Hematopoietic multipotent progenitor cell treated with erythropoietin and hydrocortisone succinate and interleukin-3 and kit ligand, for 17 days (in vitro differentiated cells): ENCODE measurements at regions not wholly inside any gene's neighbourhood (a gene's known extent, or its start where the extent isn't known, plus 50 kb on each side); places are given as distances from the start of the nearest gene placed in this dataset.

Experiments
- DNase-seq: peaks from one replicate; pipeline ENCODE4 v3.0.0-alpha.2; 2015; ENCODE audit warnings: low spot score

GRCh38 chr7:148950806-148951205, 66.7 kb upstream of the EZH2 start:
- no peak for DNase-seq

- DNase-seq = no peak
These were observed 61.1 kb upstream of the EZH2 start for GRCh38 chr7:148944935-148945934.

DNA sequence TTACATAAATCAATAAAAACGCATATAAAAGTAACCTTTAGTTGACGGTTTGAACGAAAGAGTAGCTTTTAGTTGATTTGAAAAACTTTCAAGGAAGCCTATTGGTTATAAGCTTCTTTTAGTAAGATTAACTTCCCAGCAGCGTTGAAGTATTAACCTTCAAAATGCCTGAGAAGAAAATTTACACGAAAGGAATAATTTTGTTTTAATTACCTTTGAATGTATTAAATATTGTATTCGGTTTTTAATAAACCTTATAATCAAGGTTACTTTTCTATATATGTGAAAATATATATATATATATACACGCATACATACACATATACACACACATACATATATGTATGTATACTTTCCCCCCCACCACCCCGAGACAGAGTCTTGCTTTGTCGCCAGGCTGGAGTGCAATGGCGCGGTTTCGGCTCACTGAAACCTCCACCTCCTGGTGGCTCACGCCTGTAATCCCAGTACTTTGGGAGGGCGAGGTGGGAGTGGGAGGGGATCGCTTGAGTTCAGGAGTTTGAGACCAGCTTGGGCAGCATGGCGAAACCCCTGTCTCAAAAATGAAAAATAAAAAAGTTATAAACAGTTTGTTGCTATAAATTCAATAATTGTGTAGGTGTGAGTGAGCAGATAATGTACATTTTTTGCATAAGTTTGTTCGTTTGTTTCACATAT, 57.6 kb upstream of the EZH2 start:
- DNase-seq = peak; percentile 45

GRCh38 chr7:148940702-148941597, 56.9 kb upstream of the EZH2 start:
- DNase-seq = peak; percentile 83

DNA sequence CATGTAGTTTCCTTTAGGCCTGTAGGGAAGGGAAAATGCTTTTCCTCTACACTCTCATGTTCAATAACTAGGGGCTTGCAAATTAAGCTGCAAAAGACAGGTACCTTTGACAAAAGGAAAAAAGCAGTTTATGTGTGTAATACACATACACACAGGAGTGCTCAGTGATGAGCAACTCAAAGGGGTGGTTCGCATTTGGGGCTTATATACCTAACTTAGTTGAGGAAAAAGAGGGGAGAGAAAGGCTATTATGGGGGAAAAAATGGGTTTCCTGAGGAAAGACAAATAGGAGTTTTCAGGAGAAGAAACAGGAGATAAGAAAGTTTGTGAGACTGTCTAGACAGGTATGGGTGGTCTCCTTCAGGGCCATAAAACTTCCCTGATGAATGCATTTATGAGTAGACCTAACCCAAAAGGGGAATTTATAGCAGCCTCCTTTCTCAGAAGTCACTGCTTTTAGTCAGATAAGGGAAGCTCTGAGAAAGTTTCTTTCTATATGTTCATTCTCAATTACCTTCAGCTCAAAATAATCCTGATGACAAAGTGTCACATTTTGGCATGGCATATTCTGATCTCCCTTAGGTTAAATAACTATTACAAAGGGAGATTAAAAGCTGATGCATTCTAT, 55.2 kb upstream of the EZH2 start:
- no peak for DNase-seq

DNA sequence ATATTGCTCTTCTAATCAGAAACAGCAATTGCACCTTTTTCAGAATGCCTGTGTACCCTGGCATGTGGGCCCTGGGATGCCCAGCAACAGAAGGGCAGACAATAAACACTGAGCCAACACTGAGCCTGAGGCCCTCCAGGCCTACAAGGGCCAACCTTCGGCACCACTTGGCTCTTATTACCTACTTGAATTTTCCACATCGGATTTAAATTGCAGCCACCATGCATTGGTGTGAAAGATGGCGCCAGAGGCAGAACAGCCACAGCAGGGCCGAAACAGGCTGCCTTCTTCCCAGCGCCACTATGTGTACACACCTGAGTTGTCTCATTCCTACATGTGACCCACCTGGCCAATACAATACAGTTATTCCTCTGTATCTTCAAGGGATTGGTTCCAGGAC, 51.4 kb upstream of the EZH2 start:
- no peak for DNase-seq
